ENCODE measurements at regions not wholly inside any gene's neighbourhood (a gene's known extent, or its start where the extent isn't known, plus 50 kb on each side); places are given as distances from the start of the nearest gene placed in this dataset.

- Mint-ChIP-seq H3K27ac (no peak overlapping the region), H3K9me3 (ENCODE audit: low read depth) (no peaks in the 10 kb centered on the region), H3K27me3 (no peaks in the 10 kb centered on the region), H3K4me1 (no peaks in the 10 kb centered on the region), H3K4me3 (no peak overlapping the region), H3K36me3 (no peaks in the 10 kb centered on the region)
- DNase-seq (no peak), ATAC-seq (no peak)
- CTCF ChIA-PET, result no interaction called here
Measured at GRCh38 chr9:73841018-73841417, 656.1 kb upstream of the RORB start.

- Mint-ChIP-seq H3K9me3 (ENCODE audit: low read depth) (no peaks in the 10 kb centered on the region), H3K4me3 (no peak overlapping the region), H3K27me3 (no peaks in the 10 kb centered on the region), H3K4me1 (no peaks in the 10 kb centered on the region), H3K27ac (no peak overlapping the region), H3K36me3 (no peaks in the 10 kb centered on the region)
- ATAC-seq (no peak), DNase-seq (no peak)
- CTCF ChIA-PET, result no interaction called here
Measured at GRCh38 chr9:73844135-73844534, 653.0 kb upstream of the RORB start.

- no peak for ATAC-seq
- CTCF ChIA-PET, result interaction anchor here (0.8 kb wide), 1 partner anchor 25 kb away, joined by 3 read pairs; no protein-coding TSS in a partner anchor
Measured at GRCh38 chr9:73845539-73845938, 651.6 kb upstream of the RORB start.

GRCh38 chr9:73845954-73846690 lies 651.0 kb upstream of the RORB start:
- no peaks in the 10 kb centered on the region for H3K4me1 Mint-ChIP-seq
- no peak for ATAC-seq

More at GRCh38 chr9:73845539-73845938, 651.6 kb upstream of the RORB start:
- Mint-ChIP-seq H3K9me3 (ENCODE audit: low read depth) (peaks cover 2% of the 10 kb centered on the region), H3K4me1 (no peaks in the 10 kb centered on the region), H3K4me3 (no peak overlapping the region), H3K36me3 (no peaks in the 10 kb centered on the region), H3K27ac (no peak overlapping the region), H3K27me3 (no peaks in the 10 kb centered on the region)
- no peak for DNase-seq

GRCh38 chr9:73847536-73847935 lies 649.6 kb upstream of the RORB start:
- no peaks in the 10 kb centered on the region for H3K4me1 Mint-ChIP-seq
- ATAC-seq (no peak), DNase-seq (no peak)
- H3K9me3 Mint-ChIP-seq (ENCODE audit: low read depth), result peaks cover 5% of the 10 kb centered on the region
- no peak overlapping the region for H3K4me3 Mint-ChIP-seq
- no peaks in the 10 kb centered on the region for H3K36me3 Mint-ChIP-seq
- no peaks in the 10 kb centered on the region for H3K27me3 Mint-ChIP-seq
- H3K27ac Mint-ChIP-seq, result no peak overlapping the region
- CTCF ChIA-PET, result no interaction called here

More at GRCh38 chr9:73845954-73846690, 651.0 kb upstream of the RORB start:
- CTCF ChIA-PET, result interaction anchor here (0.8 kb wide), 1 partner anchor 25 kb away, joined by 3 read pairs; no protein-coding TSS in a partner anchor
- Mint-ChIP-seq H3K27ac (no peak overlapping the region), H3K36me3 (no peaks in the 10 kb centered on the region), H3K27me3 (no peaks in the 10 kb centered on the region), H3K9me3 (ENCODE audit: low read depth) (peaks cover 5% of the 10 kb centered on the region), H3K4me3 (no peak overlapping the region)
- no peak for DNase-seq

GRCh38 chr9:73853549-73853948 lies 643.6 kb upstream of the RORB start:
- ATAC-seq (no peak), DNase-seq (no peak)
- no peak overlapping the region for H3K4me3 Mint-ChIP-seq
- H3K36me3 Mint-ChIP-seq, result no peaks in the 10 kb centered on the region
- no peak overlapping the region for H3K27ac Mint-ChIP-seq
- H3K4me1 Mint-ChIP-seq, result no peaks in the 10 kb centered on the region
- no peaks in the 10 kb centered on the region for H3K27me3 Mint-ChIP-seq
- CTCF ChIA-PET, result no interaction called here
- H3K9me3 Mint-ChIP-seq (ENCODE audit: low read depth), result peaks cover 5% of the 10 kb centered on the region

GRCh38 chr9:73855206-73855605 lies 641.9 kb upstream of the RORB start:
- Mint-ChIP-seq H3K27me3 (no peaks in the 10 kb centered on the region), H3K36me3 (no peaks in the 10 kb centered on the region), H3K27ac (no peak overlapping the region), H3K4me1 (no peaks in the 10 kb centered on the region), H3K4me3 (no peak overlapping the region), H3K9me3 (ENCODE audit: low read depth) (peaks cover 5% of the 10 kb centered on the region)
- ATAC-seq (no peak), DNase-seq (no peak)
- CTCF ChIA-PET, result no interaction called here

- CTCF ChIA-PET, result no interaction called here
- DNase-seq (no peak), ATAC-seq (no peak)
- no peak overlapping the region for H3K27ac Mint-ChIP-seq
- H3K4me3 Mint-ChIP-seq, result no peak overlapping the region
- H3K9me3 Mint-ChIP-seq (ENCODE audit: low read depth), result peaks cover 2% of the 10 kb centered on the region
- H3K4me1 Mint-ChIP-seq, result peaks cover 2% of the 10 kb centered on the region
- no peaks in the 10 kb centered on the region for H3K36me3 Mint-ChIP-seq
- H3K27me3 Mint-ChIP-seq, result no peaks in the 10 kb centered on the region
Measured at GRCh38 chr9:73863924-73864323, 633.2 kb upstream of the RORB start.

GRCh38 chr9:73866451-73866850 lies 630.7 kb upstream of the RORB start:
- no peak for ATAC-seq
- Mint-ChIP-seq H3K9me3 (ENCODE audit: low read depth) (peaks cover 2% of the 10 kb centered on the region), H3K4me1 (peaks cover 6% of the 10 kb centered on the region), H3K27ac (no peak overlapping the region), H3K4me3 (no peak overlapping the region), H3K27me3 (no peaks in the 10 kb centered on the region), H3K36me3 (no peaks in the 10 kb centered on the region)
- CTCF ChIA-PET, result no interaction called here
- DNase-seq, result no peak

GRCh38 chr9:73869264-73869663 lies 627.9 kb upstream of the RORB start:
- CTCF ChIA-PET, result no interaction called here
- no peaks in the 10 kb centered on the region for H3K27me3 Mint-ChIP-seq
- peaks cover 9% of the 10 kb centered on the region for H3K4me1 Mint-ChIP-seq
- no peak overlapping the region for H3K4me3 Mint-ChIP-seq
- peaks cover 2% of the 10 kb centered on the region for H3K9me3 Mint-ChIP-seq (ENCODE audit: low read depth)
- H3K27ac Mint-ChIP-seq, result no peak overlapping the region
- peak; percentile 68 for DNase-seq
- H3K36me3 Mint-ChIP-seq, result no peaks in the 10 kb centered on the region
- ATAC-seq, result peak; percentile 97

GRCh38 chr9:73871636-73872035 lies 625.5 kb upstream of the RORB start:
- DNase-seq, result no peak
- Mint-ChIP-seq H3K4me3 (no peak overlapping the region), H3K27ac (no peak overlapping the region), H3K27me3 (no peaks in the 10 kb centered on the region), H3K9me3 (ENCODE audit: low read depth) (no peaks in the 10 kb centered on the region), H3K4me1 (peaks cover 9% of the 10 kb centered on the region), H3K36me3 (no peaks in the 10 kb centered on the region)
- CTCF ChIA-PET, result no interaction called here
- no peak for ATAC-seq

- ATAC-seq (no peak), DNase-seq (no peak)
- H3K4me3 Mint-ChIP-seq, result no peak overlapping the region
- H3K36me3 Mint-ChIP-seq, result no peaks in the 10 kb centered on the region
- H3K9me3 Mint-ChIP-seq (ENCODE audit: low read depth), result peaks cover 2% of the 10 kb centered on the region
- CTCF ChIA-PET, result no interaction called here
- peaks cover 9% of the 10 kb centered on the region for H3K4me1 Mint-ChIP-seq
- no peaks in the 10 kb centered on the region for H3K27me3 Mint-ChIP-seq
- no peak overlapping the region for H3K27ac Mint-ChIP-seq
Measured at GRCh38 chr9:73872701-73873100, 624.4 kb upstream of the RORB start.

- no peak overlapping the region for H3K27ac Mint-ChIP-seq
- ATAC-seq, result no peak
- H3K27me3 Mint-ChIP-seq, result no peaks in the 10 kb centered on the region
- CTCF ChIA-PET, result no interaction called here
- peaks cover 2% of the 10 kb centered on the region for H3K9me3 Mint-ChIP-seq (ENCODE audit: low read depth)
- H3K36me3 Mint-ChIP-seq, result no peaks in the 10 kb centered on the region
- no peaks in the 10 kb centered on the region for H3K4me1 Mint-ChIP-seq
- DNase-seq, result no peak
- no peak overlapping the region for H3K4me3 Mint-ChIP-seq
Measured at GRCh38 chr9:73880101-73880500, 617.0 kb upstream of the RORB start.

- DNase-seq (no peak), ATAC-seq (no peak)
- Mint-ChIP-seq H3K4me1 (no peaks in the 10 kb centered on the region), H3K27ac (no peak overlapping the region), H3K27me3 (no peaks in the 10 kb centered on the region), H3K9me3 (ENCODE audit: low read depth) (peaks cover 3% of the 10 kb centered on the region), H3K36me3 (no peaks in the 10 kb centered on the region), H3K4me3 (no peak overlapping the region)
- CTCF ChIA-PET, result no interaction called here
Measured at GRCh38 chr9:73889023-73889422, 608.1 kb upstream of the RORB start.
